ENCODE measurements at regions not wholly inside any gene's neighbourhood (a gene's known extent, or its start where the extent isn't known, plus 50 kb on each side); places are given as distances from the start of the nearest gene placed in this dataset.

GRCh38 chr6:140897804-140898573, 1234.7 kb upstream of the GJE1 start:
- DNase-seq (ENCODE audit: low read depth), result no peak

DNA sequence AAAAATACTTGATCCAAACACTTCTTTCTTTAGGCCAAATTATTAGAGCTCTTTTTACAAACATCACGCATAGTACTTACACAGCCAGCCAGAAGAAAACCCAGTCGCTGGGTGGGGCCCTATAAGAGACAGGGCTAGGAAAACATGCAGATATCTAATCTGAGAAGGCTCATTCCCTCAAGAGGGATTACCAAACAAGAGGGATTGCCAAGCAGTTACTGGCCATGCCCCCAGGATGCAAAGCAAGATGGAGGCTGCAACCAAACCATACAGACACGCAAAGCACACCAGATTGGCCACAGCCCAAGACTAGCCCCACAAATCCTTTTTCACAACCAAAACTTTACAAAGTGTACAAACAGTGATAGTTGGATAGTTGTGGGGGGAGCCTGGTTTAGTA, 1235.4 kb upstream of the GJE1 start:
- no peak for DNase-seq (ENCODE audit: low read depth)

GRCh38 chr6:140893432-140893831, 1239.3 kb upstream of the GJE1 start:
- no peak for DNase-seq (ENCODE audit: low read depth)

DNA sequence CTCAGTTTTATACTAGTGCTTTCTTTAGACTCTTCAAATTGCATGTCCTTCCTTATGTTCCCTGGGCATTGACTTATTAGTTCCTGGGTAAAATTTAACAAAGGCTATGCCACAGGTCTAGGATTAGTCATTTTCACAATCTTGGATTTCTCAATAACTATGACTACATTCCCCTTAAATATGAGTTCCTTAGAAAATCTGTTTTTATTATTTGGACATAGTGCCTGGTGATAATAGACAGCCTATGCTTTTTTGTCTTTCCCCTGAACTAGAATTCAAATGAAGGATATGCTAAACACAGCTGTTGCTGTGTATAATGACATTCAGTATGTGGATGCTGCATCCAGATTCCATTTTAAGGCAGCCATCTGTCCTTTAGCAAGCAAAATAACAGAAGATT, 1252.8 kb upstream of the GJE1 start:
- no peak for DNase-seq (ENCODE audit: low read depth)

- DNase-seq (ENCODE audit: low read depth), result no peak
Measured at GRCh38 chr6:140874066-140874465, 1258.7 kb upstream of the GJE1 start.

GRCh38 chr6:140872885-140873284, 1259.8 kb upstream of the GJE1 start:
- no peak for DNase-seq (ENCODE audit: low read depth)

GRCh38 chr6:140871911-140872310, 1260.8 kb upstream of the GJE1 start:
- DNase-seq (ENCODE audit: low read depth), result no peak

GRCh38 chr6:140867336-140867735, 1265.4 kb upstream of the GJE1 start:
- no peak for DNase-seq (ENCODE audit: low read depth)

- DNase-seq (ENCODE audit: low read depth), result no peak
Measured at GRCh38 chr6:140858381-140858971, 1274.2 kb upstream of the GJE1 start.

DNA sequence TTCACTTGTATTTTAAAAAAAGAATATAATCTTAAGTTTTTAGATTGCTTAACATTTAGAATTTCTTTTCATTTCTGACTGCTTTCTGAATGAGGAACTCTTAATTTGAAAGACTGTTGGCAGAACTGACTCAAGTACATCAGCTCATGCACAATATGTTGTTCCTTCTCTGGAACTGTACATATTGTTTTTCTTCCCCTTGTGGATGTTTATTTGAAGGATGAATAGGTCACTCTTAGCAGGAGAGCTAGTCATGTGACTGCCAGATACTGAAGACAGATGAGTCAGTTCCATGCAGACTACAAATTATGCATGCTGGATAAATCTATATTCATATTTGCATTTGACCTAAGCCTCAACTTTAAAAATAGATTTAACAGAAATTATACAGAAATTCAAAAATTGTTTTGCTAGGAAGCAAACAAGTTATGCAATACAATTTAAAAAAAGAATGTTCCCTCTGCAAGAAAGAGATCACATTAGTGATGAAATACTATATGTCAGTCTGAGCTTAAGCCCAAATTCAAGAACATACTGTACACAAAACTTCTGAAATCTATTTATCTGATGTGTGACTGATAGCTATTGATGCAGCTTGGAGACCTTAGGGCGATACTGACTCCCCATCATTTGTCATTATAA, 1274.9 kb upstream of the GJE1 start:
- no peak for DNase-seq (ENCODE audit: low read depth)

- DNase-seq (ENCODE audit: low read depth), result no peak
Measured at GRCh38 chr6:140855520-140855919, 1277.2 kb upstream of the GJE1 start.

- no peak for DNase-seq (ENCODE audit: low read depth)
Measured at GRCh38 chr6:140854318-140854717, 1278.4 kb upstream of the GJE1 start.

DNA sequence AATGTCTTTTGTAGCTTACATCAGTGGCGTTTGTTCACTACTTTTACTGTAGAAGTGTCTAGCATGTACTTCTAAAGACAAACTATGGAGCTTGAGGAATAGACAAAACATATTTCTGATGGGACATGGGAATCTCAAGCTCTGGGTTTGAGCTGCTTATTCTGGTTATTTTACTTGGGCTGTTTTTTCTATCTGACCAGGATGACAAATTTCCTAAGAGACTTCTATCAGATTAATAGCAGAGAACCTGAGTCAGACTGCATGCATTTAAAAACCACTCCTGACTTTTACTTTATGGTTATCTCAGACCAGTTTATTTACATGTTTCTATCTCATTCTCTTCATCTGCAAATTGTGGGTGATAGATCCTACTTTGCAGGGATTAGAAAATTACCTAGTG, 1282.3 kb upstream of the GJE1 start:
- DNase-seq (ENCODE audit: low read depth), result no peak

DNA sequence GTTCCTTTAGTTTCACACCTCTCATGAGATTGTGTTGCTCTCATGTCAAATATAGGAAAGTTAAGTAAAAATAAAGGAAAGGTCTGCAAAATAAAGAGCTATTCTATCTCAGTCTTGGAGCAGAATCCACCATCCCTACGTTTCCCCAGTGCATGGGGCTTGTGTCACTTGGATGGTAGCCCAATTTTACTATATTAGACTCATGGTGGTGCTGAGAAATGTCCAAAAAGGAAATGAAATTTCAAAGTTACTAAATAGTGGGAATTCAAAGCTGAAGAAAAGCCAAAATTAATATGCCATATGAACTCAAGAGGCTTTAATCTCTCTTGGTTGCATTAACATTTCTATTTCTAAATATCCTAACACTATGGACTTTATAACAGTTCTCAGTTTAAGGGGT, 1283.3 kb upstream of the GJE1 start:
- DNase-seq (ENCODE audit: low read depth), result no peak

GRCh38 chr6:140847262-140847645, 1285.5 kb upstream of the GJE1 start:
- no peak for DNase-seq (ENCODE audit: low read depth)

GRCh38 chr6:140846503-140847261, 1286.0 kb upstream of the GJE1 start:
- no peak for DNase-seq (ENCODE audit: low read depth)

GRCh38 chr6:140845701-140846100, 1287.0 kb upstream of the GJE1 start:
- DNase-seq (ENCODE audit: low read depth), result no peak

DNA sequence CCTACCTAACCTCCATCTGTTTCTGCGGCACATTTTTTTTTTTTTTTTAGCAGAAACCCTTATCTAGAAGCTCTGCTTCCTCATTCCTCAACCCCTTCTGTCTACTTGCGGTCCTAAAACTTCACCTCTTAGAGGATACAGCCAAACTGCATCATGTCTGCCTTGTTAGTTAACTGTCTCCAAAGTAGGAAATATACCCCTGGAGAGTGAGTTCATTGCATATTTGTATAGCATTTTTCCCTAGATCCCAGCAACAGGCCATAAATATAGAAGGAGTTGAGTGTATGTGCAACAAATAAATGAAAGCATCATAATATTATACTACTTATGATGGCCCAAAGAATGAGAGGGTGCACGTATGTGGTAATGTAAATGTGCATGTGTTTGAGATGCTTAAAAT, 1288.6 kb upstream of the GJE1 start:
- DNase-seq (ENCODE audit: low read depth), result no peak

- no peak for DNase-seq (ENCODE audit: low read depth)
Measured at GRCh38 chr6:140833408-140833807, 1299.3 kb upstream of the GJE1 start.

GRCh38 chr6:140830666-140831065, 1302.1 kb upstream of the GJE1 start:
- no peak for DNase-seq (ENCODE audit: low read depth)

- no peak for DNase-seq (ENCODE audit: low read depth)
Measured at GRCh38 chr6:140828856-140829255, 1303.9 kb upstream of the GJE1 start.

DNA sequence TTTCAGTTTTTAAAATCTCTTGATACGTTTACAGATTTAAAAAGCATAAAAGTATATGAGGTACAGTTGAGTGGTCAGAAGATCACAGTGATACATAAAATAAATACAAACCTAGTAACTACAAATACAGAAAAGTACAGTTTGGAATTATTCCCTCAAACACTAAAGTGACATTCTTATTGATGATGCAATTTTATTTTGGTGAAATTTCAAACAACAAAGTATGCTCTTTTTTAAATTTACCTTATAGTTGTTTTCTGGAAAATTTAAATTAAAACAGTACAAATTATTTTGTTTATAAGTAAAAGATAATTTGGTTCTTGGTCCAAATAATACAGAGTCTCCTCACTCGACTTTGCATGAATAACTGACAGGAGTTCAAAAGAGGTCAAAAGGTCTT, 1305.1 kb upstream of the GJE1 start:
- DNase-seq (ENCODE audit: low read depth), result no peak

- no peak for DNase-seq (ENCODE audit: low read depth)
Measured at GRCh38 chr6:140825731-140826130, 1307.0 kb upstream of the GJE1 start.

All from T-helper 22 cell (primary cell).